ENCODE measurements at regions not wholly inside any gene's neighbourhood (a gene's known extent, or its start where the extent isn't known, plus 50 kb on each side); places are given as distances from the start of the nearest gene placed in this dataset.

DNA sequence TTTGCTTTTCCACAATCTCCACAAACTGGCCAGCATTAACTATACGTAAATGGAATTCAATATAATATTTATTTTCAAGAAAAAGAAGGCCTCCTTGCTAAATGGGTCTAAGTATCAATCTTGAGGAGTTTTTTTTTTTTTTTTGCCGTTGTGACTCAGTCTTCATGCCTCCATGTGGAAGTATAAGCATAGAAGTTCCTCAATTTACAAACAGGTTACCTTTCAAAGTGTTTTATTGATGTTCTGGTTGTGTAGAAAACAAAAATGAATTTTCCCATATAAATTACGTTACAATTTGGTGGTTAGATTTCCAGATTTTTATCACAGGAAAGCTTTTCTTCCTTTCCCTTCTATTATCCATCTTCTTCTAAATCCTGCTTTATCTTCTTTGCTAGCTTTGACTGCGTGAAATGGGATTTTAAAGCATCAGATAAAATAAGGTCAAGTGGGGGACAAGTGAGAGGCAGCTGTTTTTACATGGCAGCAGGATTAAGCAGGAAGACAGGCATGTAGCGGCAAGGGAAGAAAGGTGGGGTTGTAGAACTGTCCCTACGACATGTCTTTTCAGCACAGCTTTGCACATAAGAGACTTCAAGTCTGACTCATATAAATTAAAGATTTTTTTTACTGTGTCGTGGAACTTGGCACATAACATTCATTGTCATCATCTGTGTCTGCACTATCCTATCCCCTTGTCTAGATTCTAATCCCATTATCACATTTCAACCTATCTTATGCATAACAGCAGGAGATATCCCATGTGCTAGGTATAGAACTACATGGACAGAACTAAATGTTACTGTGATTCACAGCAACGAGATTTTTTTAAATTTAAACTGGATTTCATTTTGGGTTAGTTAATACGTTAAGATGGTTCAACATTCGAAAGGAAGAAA, 135.3 kb upstream of the FAM3C start:
- no peak overlapping the region for H2BK20ac ChIP-seq (ENCODE audit: low read depth, low read length)
- no peak overlapping the region for H4K5ac ChIP-seq (ENCODE audit: low read depth, low read length)
- H3K4ac ChIP-seq (ENCODE audit: low read depth, low read length), result no peak overlapping the region
- no peak overlapping the region for H4K8ac ChIP-seq (ENCODE audit: low read depth in 2 of 2, low read length in 2 of 2)
- no peak overlapping the region for H2BK120ac ChIP-seq (ENCODE audit: low read depth, low read length)
- intact Hi-C loops (cut with micrococcal nuclease), result no loop called here
- H2AK9ac ChIP-seq (replicated peaks; ENCODE audit: low read depth, low read length, poor library complexity), result no peak overlapping the region
- BruUV-seq (replicated peaks), result no TSS peak
- H3K56ac ChIP-seq (ENCODE audit: extremely low read depth, insufficient read depth, low read length), result no peak overlapping the region
- no peak overlapping the region for H3K23ac ChIP-seq (ENCODE audit: low read depth, low read length)
- H3K4me3 ChIP-seq (ENCODE audit: insufficient read depth, low read depth, low read length), result no peak overlapping the region
- CTCF ChIA-PET, result interaction anchor here (0.7 to 0.9 kb wide), 2 partner anchors 10 to 1561 kb away, joined by 4 to 10 read pairs; no protein-coding TSS in a partner anchor
- in situ Hi-C loops (cut with MboI; ENCODE audit: low sequenced_read_pairs), result no loop called here
- H3K9me1 ChIP-seq (ENCODE audit: insufficient read depth, low read length), result no peaks in the 10 kb centered on the region
- dilution Hi-C loops (cut with HindIII; ENCODE audit: low sequenced_read_pairs, unreplicated experiment), result no loop called here
- POLR2A ChIA-PET (ENCODE audit: unreplicated experiment), result no interaction called here
- DNase-seq, result no peak
- no peak overlapping the region for H4K91ac ChIP-seq (ENCODE audit: insufficient read depth, low read depth, low read length)
- ATAC-seq (ENCODE audit: low read depth), result no peak
- no peak overlapping the region for H3K18ac ChIP-seq (ENCODE audit: low read depth, low read length)
- H3K4me2 ChIP-seq (ENCODE audit: low read depth, low read length), result no peak overlapping the region
- H3K36me3 ChIP-seq (ENCODE audit: control insufficient read depth, insufficient read depth, low read length), result no peaks in the 10 kb centered on the region
- no peak overlapping the region for H3K9ac ChIP-seq (ENCODE audit: low read depth, low read length)
- H3K9me3 ChIP-seq (ENCODE audit: control insufficient read depth, insufficient read depth, low read length), result no peaks in the 10 kb centered on the region
- no peaks in the 10 kb centered on the region; the same call in 1 of the 2 replicates for H3K4me1 ChIP-seq (ENCODE audit: control insufficient read depth, insufficient read depth, low read length)
- H2AFZ ChIP-seq (replicated peaks; ENCODE audit: low read length, poor library complexity), result no peak overlapping the region
- H4K20me1 ChIP-seq (ENCODE audit: insufficient read depth, low read length), result no peaks in the 10 kb centered on the region
- no peak overlapping the region for H3K27ac ChIP-seq (ENCODE audit: insufficient read depth, low read length)
- H2BK15ac ChIP-seq (ENCODE audit: low read depth, low read length), result no peak overlapping the region
- peaks cover 3% of the 10 kb centered on the region; the same call in 1 of the 2 replicates for H3K27me3 ChIP-seq (ENCODE audit: control insufficient read depth, insufficient read depth, low read length)
- no peak overlapping the region for H3K14ac ChIP-seq (replicated peaks; ENCODE audit: low read depth, low read length)
- no peaks in the 10 kb centered on the region for H3K79me1 ChIP-seq (ENCODE audit: low read depth in 1 of 2, low read length in 2 of 2)
- WGBS, 2 experiments (ENCODE audit: extremely low coverage in 2 of 2, insufficient read length in 1 of 2), result no CpG with 5 or more reads among the region's 10 CpGs
- no peak overlapping the region for H2BK5ac ChIP-seq (ENCODE audit: low read depth, low read length, poor library complexity, severe bottlenecking)
- H2AK5ac ChIP-seq (ENCODE audit: low read depth, low read length), result no peak overlapping the region
- TF ChIP-seq SMC3 (IDR thresholded peaks at IDR 0.05; ENCODE audit: low read depth, low read length) (no peak), NFE2L2 (IDR thresholded peaks at IDR 0.05; ENCODE audit: low read depth, low read length) (no peak), RCOR1 (IDR thresholded peaks at IDR 0.05; ENCODE audit: insufficient replicate concordance, low read length) (no peak), CEBPB (IDR thresholded peaks at IDR 0.05; ENCODE audit: low read depth, low read length) (no peak), RFX5 (IDR thresholded peaks at IDR 0.05; ENCODE audit: low read depth, low read length) (no peak), FOS (IDR thresholded peaks at IDR 0.05; ENCODE audit: low read depth, low read length) (no peak), RAD21 (IDR thresholded peaks at IDR 0.05; ENCODE audit: low read length) (no peak), MAFK (IDR thresholded peaks at IDR 0.05; ENCODE audit: low read depth, low read length) (no peak), MAZ (IDR thresholded peaks at IDR 0.05; ENCODE audit: borderline replicate concordance, low read depth, low read length) (no peak), CTCF (conservative IDR thresholded peaks at IDR 0.05; ENCODE audit: low read depth, low read length) (no peak), MXI1 (IDR thresholded peaks at IDR 0.05; ENCODE audit: borderline replicate concordance, low read depth, low read length) (no peak), BHLHE40 (IDR thresholded peaks at IDR 0.05; ENCODE audit: low read depth, low read length) (no peak), POLR2A (IDR thresholded peaks at IDR 0.05; ENCODE audit: low read depth, low read length) (no peak)
- TF ChIP-seq, protein P1, sequence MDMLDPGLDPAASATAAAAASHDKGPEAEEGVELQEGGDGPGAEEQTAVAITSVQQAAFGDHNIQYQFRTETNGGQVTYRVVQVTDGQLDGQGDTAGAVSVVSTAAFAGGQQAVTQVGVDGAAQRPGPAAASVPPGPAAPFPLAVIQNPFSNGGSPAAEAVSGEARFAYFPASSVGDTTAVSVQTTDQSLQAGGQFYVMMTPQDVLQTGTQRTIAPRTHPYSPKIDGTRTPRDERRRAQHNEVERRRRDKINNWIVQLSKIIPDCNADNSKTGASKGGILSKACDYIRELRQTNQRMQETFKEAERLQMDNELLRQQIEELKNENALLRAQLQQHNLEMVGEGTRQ (IDR thresholded peaks at IDR 0.05; ENCODE audit: low read depth, low read length), result no peak
- TF ChIP-seq, protein P2, sequence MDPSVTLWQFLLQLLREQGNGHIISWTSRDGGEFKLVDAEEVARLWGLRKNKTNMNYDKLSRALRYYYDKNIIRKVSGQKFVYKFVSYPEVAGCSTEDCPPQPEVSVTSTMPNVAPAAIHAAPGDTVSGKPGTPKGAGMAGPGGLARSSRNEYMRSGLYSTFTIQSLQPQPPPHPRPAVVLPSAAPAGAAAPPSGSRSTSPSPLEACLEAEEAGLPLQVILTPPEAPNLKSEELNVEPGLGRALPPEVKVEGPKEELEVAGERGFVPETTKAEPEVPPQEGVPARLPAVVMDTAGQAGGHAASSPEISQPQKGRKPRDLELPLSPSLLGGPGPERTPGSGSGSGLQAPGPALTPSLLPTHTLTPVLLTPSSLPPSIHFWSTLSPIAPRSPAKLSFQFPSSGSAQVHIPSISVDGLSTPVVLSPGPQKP (IDR thresholded peaks at IDR 0.05; ENCODE audit: borderline replicate concordance, low read depth, low read length), result no peak

Data from IMR-90 (cell line).